ENCODE measurements at regions not wholly inside any gene's neighbourhood (a gene's known extent, or its start where the extent isn't known, plus 50 kb on each side); places are given as distances from the start of the nearest gene placed in this dataset.

GRCh38 chr12:58532855-58533608 lies 387.3 kb downstream of the LRIG3 start:
- Histone ChIP-seq H3K9me3 (replicated peaks in 1 of 2; ENCODE audit: control insufficient read depth in 1 of 2, insufficient read depth in 1 of 2, low read length in 2 of 2) (no peaks in the 10 kb centered on the region), H3K27ac (ENCODE audit: low read depth in 1 of 2, low read length in 2 of 2) (no peak overlapping the region), H2AFZ (ENCODE audit: insufficient read depth, low read depth, low read length, poor library complexity, severe bottlenecking) (no peak overlapping the region), H3K4me2 (replicated peaks; ENCODE audit: extremely low read depth, low read length, poor library complexity, severe bottlenecking) (no peak overlapping the region), H3K4me1 (ENCODE audit: control insufficient read depth in 1 of 2, insufficient read depth in 2 of 2, low read length in 2 of 2) (no peaks in the 10 kb centered on the region), H3K79me2 (ENCODE audit: insufficient read depth, low read length) (no peaks in the 10 kb centered on the region), H3K9ac (ENCODE audit: insufficient read depth, low read length, poor library complexity, severe bottlenecking) (no peak overlapping the region), H4K20me1 (ENCODE audit: insufficient read depth, low read length) (no peaks in the 10 kb centered on the region), H3K27me3 (ENCODE audit: control insufficient read depth in 2 of 2, insufficient read depth in 2 of 2, low read length in 2 of 2) (no peaks in the 10 kb centered on the region), H3K36me3 (replicated peaks in 1 of 2; ENCODE audit: control insufficient read depth in 1 of 2, insufficient read depth in 2 of 2, low read length in 2 of 2) (no peaks in the 10 kb centered on the region), H3K4me3 (replicated peaks in 1 of 3; ENCODE audit: low read depth in 2 of 3, low read length in 3 of 3) (no peak overlapping the region)
- Mint-ChIP-seq H3K9me3 (peaks cover 0 to 3% (median 0%) of the 10 kb centered on the region in 7 donors), H3K36me3 (no peaks in the 10 kb centered on the region), H3K27ac (no peak overlapping the region), H3K4me1 (no peaks in the 10 kb centered on the region), H3K4me3 (no peak overlapping the region), H3K27me3 (ENCODE audit: low read depth in 3 of 3) (peaks cover 0 to 2% (median 0%) of the 10 kb centered on the region in 3 donors)
- intact Hi-C loops (cut with micrococcal nuclease), result no loop called here
- TF ChIP-seq, protein P1, sequence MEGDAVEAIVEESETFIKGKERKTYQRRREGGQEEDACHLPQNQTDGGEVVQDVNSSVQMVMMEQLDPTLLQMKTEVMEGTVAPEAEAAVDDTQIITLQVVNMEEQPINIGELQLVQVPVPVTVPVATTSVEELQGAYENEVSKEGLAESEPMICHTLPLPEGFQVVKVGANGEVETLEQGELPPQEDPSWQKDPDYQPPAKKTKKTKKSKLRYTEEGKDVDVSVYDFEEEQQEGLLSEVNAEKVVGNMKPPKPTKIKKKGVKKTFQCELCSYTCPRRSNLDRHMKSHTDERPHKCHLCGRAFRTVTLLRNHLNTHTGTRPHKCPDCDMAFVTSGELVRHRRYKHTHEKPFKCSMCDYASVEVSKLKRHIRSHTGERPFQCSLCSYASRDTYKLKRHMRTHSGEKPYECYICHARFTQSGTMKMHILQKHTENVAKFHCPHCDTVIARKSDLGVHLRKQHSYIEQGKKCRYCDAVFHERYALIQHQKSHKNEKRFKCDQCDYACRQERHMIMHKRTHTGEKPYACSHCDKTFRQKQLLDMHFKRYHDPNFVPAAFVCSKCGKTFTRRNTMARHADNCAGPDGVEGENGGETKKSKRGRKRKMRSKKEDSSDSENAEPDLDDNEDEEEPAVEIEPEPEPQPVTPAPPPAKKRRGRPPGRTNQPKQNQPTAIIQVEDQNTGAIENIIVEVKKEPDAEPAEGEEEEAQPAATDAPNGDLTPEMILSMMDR (IDR thresholded peaks at IDR 0.05), result no peak
- DNase-seq, result no peak
- WGBS (ENCODE audit: insufficient coverage), result 91% methylated on average over 4 of the region's 4 CpGs

GRCh38 chr12:58533652-58534051 lies 386.7 kb downstream of the LRIG3 start:
- Histone ChIP-seq H3K27me3 (ENCODE audit: control insufficient read depth in 2 of 2, insufficient read depth in 2 of 2, low read length in 2 of 2) (no peaks in the 10 kb centered on the region), H3K9ac (ENCODE audit: insufficient read depth, low read length, poor library complexity, severe bottlenecking) (no peak overlapping the region), H3K79me2 (ENCODE audit: insufficient read depth, low read length) (no peaks in the 10 kb centered on the region), H3K9me3 (replicated peaks in 1 of 2; ENCODE audit: control insufficient read depth in 1 of 2, insufficient read depth in 1 of 2, low read length in 2 of 2) (no peaks in the 10 kb centered on the region), H4K20me1 (ENCODE audit: insufficient read depth, low read length) (no peaks in the 10 kb centered on the region), H3K4me2 (replicated peaks; ENCODE audit: extremely low read depth, low read length, poor library complexity, severe bottlenecking) (no peak overlapping the region), H3K4me3 (replicated peaks in 1 of 3; ENCODE audit: low read depth in 2 of 3, low read length in 3 of 3) (no peak overlapping the region), H2AFZ (ENCODE audit: insufficient read depth, low read depth, low read length, poor library complexity, severe bottlenecking) (no peak overlapping the region), H3K27ac (ENCODE audit: low read depth in 1 of 2, low read length in 2 of 2) (no peak overlapping the region), H3K4me1 (ENCODE audit: control insufficient read depth in 1 of 2, insufficient read depth in 2 of 2, low read length in 2 of 2) (no peaks in the 10 kb centered on the region), H3K36me3 (replicated peaks in 1 of 2; ENCODE audit: control insufficient read depth in 1 of 2, insufficient read depth in 2 of 2, low read length in 2 of 2) (no peaks in the 10 kb centered on the region)
- Mint-ChIP-seq H3K27ac (no peak overlapping the region), H3K9me3 (no peaks in the 10 kb centered on the region), H3K36me3 (no peaks in the 10 kb centered on the region), H3K4me1 (no peaks in the 10 kb centered on the region), H3K27me3 (ENCODE audit: low read depth in 3 of 3) (peaks cover 0 to 5% (median 0%) of the 10 kb centered on the region in 3 donors), H3K4me3 (no peak overlapping the region)
- WGBS (ENCODE audit: insufficient coverage), result 80% methylated on average over 1 of the region's 1 CpG
- no peak for DNase-seq
- TF ChIP-seq, protein P1 (IDR thresholded peaks at IDR 0.05), result no peak
- intact Hi-C loops (cut with micrococcal nuclease), result no loop called here

Data from CD14-positive monocyte (primary cell).